CD8-positive, alpha-beta memory T cell (primary cell): ENCODE measurements at regions not wholly inside any gene's neighbourhood (a gene's known extent, or its start where the extent isn't known, plus 50 kb on each side); places are given as distances from the start of the nearest gene placed in this dataset.

Experiments used
- CTCF ChIA-PET: fragments of 350-600 bp; sonication (Branson Sonifier 250); formaldehyde crosslinking; loops from one replicate; lab custom pipeline; 2021; ENCODE audit warnings: antibody characterized with exemption; lab: Charles Lee
- POLR2A ChIA-PET: fragments of 350-600 bp; sonication (Branson Sonifier 250); formaldehyde crosslinking; loops from one replicate; lab custom pipeline; 2021; ENCODE audit warnings: antibody characterized with exemption; lab: Charles Lee
- DNase-seq, 5 donors: peaks; one replicate each; pipeline versions ENCODE4 v3.0.0 to v3.0.0-alpha.2; 2020 to 2022; ENCODE audit warnings: mixed read lengths in 1 of 5
- H3K27ac ChIP-seq: one replicate; pipeline ENCODE4 v1.7.0; 2013; ENCODE audit warnings: low read depth, mild to moderate bottlenecking, low read length, moderate library complexity
- H3K27me3 ChIP-seq: 2 replicates; pipeline ENCODE4 v1.7.0; 2013; ENCODE audit warnings: low read length, mild to moderate bottlenecking; ENCODE audit not compliant: insufficient read depth, poor library complexity, severe bottlenecking
- H3K36me3 ChIP-seq: 2 replicates; pipeline ENCODE4 v1.7.0; 2013; ENCODE audit warnings: mild to moderate bottlenecking, low read length, moderate library complexity; ENCODE audit not compliant: insufficient read depth
- H3K4me1 ChIP-seq: 2 replicates; pipeline ENCODE4 v1.7.0; 2013; ENCODE audit warnings: mild to moderate bottlenecking, low read length, moderate library complexity; ENCODE audit not compliant: insufficient read depth
- H3K4me3 ChIP-seq: 2 replicates; pipeline ENCODE4 v1.7.0; 2013; ENCODE audit warnings: mild to moderate bottlenecking, low read length
- H3K9me3 ChIP-seq: 2 replicates; pipeline ENCODE4 v1.7.0; 2013; ENCODE audit warnings: mild to moderate bottlenecking, low read length
- H3K27ac Mint-ChIP-seq, 8 donors: one replicate each; pipeline ENCODE4 v1.8.0; 2020 to 2021; ENCODE audit warnings: mixed read lengths in 8 of 8, mild to moderate bottlenecking in 6 of 8, inconsistent platforms in 3 of 8, moderate library complexity in 3 of 8
- H3K27me3 Mint-ChIP-seq, 2 donors: one replicate each; pipeline ENCODE4 v1.8.0; 2020 to 2021; ENCODE audit warnings: mixed read lengths in 2 of 2, mild to moderate bottlenecking in 1 of 2, moderate library complexity in 1 of 2
- H3K36me3 Mint-ChIP-seq, 3 donors: one replicate each; pipeline ENCODE4 v1.8.0; 2020 to 2021; ENCODE audit warnings: mixed read lengths in 3 of 3, inconsistent platforms in 1 of 3, mild to moderate bottlenecking in 1 of 3
- H3K4me1 Mint-ChIP-seq, 3 donors: one replicate each; pipeline ENCODE4 v1.8.0; 2020 to 2021; ENCODE audit warnings: mixed read lengths in 3 of 3, inconsistent platforms in 1 of 3, mild to moderate bottlenecking in 1 of 3
- H3K4me3 Mint-ChIP-seq, 7 donors: one replicate each; pipeline ENCODE4 v1.8.0; 2020 to 2021; ENCODE audit warnings: mixed read lengths in 7 of 7, mild to moderate bottlenecking in 6 of 7, moderate library complexity in 4 of 7, inconsistent platforms in 2 of 7
- H3K9me3 Mint-ChIP-seq, 5 donors: one replicate each; pipeline ENCODE4 v1.8.0; 2020 to 2022; ENCODE audit warnings: mixed read lengths in 5 of 5, mild to moderate bottlenecking in 3 of 5, moderate library complexity in 2 of 5, inconsistent platforms in 1 of 5

- H3K9me3 ChIP-seq: no peaks in the 10 kb centered on the region
- no peaks in the 10 kb centered on the region for H3K27me3 Mint-ChIP-seq
- H3K27me3 ChIP-seq: no peaks in the 10 kb centered on the region
- no peak overlapping the region for H3K27ac ChIP-seq
- ChIA-PET POLR2A (no interaction called here), CTCF (no interaction called here)
- H3K9me3 Mint-ChIP-seq: peaks cover 0 to 1% (median 0%) of the 10 kb centered on the region in 5 donors
- H3K27ac Mint-ChIP-seq: no peak overlapping the region
- H3K4me3 ChIP-seq: no peak overlapping the region
- DNase-seq: no peak
- H3K36me3 Mint-ChIP-seq: no peaks in the 10 kb centered on the region
- no peaks in the 10 kb centered on the region for H3K36me3 ChIP-seq
- no peak overlapping the region for H3K4me3 Mint-ChIP-seq
- H3K4me1 Mint-ChIP-seq: no peaks in the 10 kb centered on the region
- no peaks in the 10 kb centered on the region for H3K4me1 ChIP-seq
These were observed 262.2 kb downstream of the BAMBI start for GRCh38 chr10:28939281-28940157.

DNA sequence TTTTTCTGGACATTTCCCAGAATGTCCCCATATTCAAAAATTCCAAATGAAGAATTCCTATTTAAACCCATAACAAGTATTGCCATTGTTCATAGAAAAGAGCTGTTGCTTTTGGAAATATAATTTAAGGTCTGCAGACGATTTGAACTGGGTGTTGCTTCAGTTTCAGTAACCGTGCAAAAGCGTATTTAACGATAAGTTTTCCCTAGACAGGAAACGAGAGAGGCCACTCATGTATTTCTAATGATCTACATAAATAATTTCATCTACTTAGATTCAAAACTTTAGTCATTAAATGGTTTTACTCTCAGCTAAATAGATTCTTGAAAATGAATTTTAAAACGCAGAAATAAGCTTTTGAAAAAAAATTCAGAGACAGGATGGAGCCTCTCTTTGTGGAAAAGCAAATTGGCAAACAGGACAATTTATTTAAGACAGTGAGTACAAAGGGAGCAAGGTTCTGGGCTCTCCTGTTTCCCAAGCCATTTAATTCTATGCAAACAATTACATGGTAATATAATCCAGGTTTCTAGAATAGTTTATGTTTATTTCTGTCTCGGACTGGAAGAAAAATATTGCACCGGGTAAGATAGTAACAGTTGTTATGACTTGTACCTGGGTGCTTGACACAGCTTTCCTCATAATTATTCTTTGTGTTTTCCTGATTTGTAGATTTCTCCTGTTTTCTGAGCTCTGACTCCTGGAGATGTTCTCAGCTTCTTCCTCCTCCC lies 263.0 kb downstream of the BAMBI start:
- no peak overlapping the region for H3K4me3 ChIP-seq
- no peaks in the 10 kb centered on the region for H3K36me3 ChIP-seq
- H3K27me3 Mint-ChIP-seq: no peaks in the 10 kb centered on the region
- H3K4me1 Mint-ChIP-seq: no peaks in the 10 kb centered on the region
- H3K36me3 Mint-ChIP-seq: no peaks in the 10 kb centered on the region
- H3K27ac ChIP-seq: no peak overlapping the region
- ChIA-PET POLR2A (no interaction called here), CTCF (no interaction called here)
- peaks cover 0 to 7% (median 0%) of the 10 kb centered on the region in 5 donors for H3K9me3 Mint-ChIP-seq
- H3K27ac Mint-ChIP-seq: no peak overlapping the region
- H3K27me3 ChIP-seq: no peaks in the 10 kb centered on the region
- no peaks in the 10 kb centered on the region for H3K4me1 ChIP-seq
- H3K9me3 ChIP-seq: no peaks in the 10 kb centered on the region
- H3K4me3 Mint-ChIP-seq: no peak overlapping the region
- no peak for DNase-seq

DNA sequence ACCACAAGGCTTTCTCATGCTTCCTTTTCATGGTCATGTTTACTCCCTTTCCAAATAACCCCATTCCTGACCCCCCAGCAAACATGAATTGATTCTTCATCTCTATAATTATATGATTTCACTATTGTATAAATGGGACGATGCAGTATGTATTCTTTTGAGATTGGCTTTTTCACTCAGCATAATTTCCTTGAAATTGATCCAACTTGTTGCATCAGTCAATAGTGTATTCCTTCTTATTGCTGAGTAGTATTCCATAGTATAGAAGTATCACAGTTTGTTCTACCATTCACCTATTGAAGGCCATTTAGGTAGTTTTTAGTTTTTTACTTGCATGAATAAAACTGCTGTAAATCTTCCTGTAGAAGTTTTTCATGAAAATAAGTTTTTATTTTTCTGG lies 264.7 kb downstream of the BAMBI start:
- ChIA-PET CTCF (no interaction called here), POLR2A (no interaction called here)
- Histone ChIP-seq H3K4me1 (no peaks in the 10 kb centered on the region), H3K27ac (no peak overlapping the region), H3K9me3 (no peaks in the 10 kb centered on the region), H3K4me3 (no peak overlapping the region), H3K36me3 (no peaks in the 10 kb centered on the region), H3K27me3 (no peaks in the 10 kb centered on the region)
- H3K27me3 Mint-ChIP-seq: peaks cover 0 to 3% of the 10 kb centered on the region in 2 donors
- peak overlapping the region in 1 of 8 donors; percentile 41 for H3K27ac Mint-ChIP-seq
- H3K4me3 Mint-ChIP-seq: no peak overlapping the region
- H3K4me1 Mint-ChIP-seq: no peaks in the 10 kb centered on the region
- no peak for DNase-seq
- peaks cover 0 to 7% (median 0%) of the 10 kb centered on the region in 5 donors for H3K9me3 Mint-ChIP-seq
- no peaks in the 10 kb centered on the region for H3K36me3 Mint-ChIP-seq

GRCh38 chr10:28945959-28946358 lies 268.6 kb downstream of the BAMBI start:
- Mint-ChIP-seq H3K27ac (no peak overlapping the region), H3K9me3 (peaks cover 0 to 7% (median 2%) of the 10 kb centered on the region in 5 donors), H3K27me3 (peaks cover 7 to 20% of the 10 kb centered on the region in 2 donors), H3K4me1 (no peaks in the 10 kb centered on the region), H3K36me3 (no peaks in the 10 kb centered on the region), H3K4me3 (no peak overlapping the region)
- DNase-seq: no peak
- H3K36me3 ChIP-seq: no peaks in the 10 kb centered on the region
- no peaks in the 10 kb centered on the region for H3K27me3 ChIP-seq
- POLR2A ChIA-PET: no interaction called here
- no peaks in the 10 kb centered on the region for H3K4me1 ChIP-seq
- H3K27ac ChIP-seq: no peak overlapping the region
- no peaks in the 10 kb centered on the region for H3K9me3 ChIP-seq
- H3K4me3 ChIP-seq: no peak overlapping the region
- CTCF ChIA-PET: no interaction called here

DNA sequence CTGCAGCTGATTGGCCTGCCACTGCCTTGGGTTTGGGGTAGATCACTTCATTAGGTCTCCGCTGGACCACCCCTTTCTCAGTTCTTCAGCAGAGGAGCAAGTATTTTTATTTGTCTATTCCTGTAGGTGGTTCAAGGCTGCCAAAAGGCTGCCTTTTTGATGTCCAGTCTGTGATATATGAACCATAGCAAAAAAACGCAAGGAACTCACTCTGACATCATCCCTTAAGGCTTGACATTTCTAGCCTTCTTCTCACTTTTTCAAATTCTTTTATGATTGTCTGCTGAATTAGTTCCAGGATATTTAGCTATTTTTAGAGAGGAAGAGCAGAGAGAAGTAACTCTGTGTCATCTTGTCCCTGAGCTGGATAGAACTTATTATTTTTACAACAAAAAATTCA lies 269.2 kb downstream of the BAMBI start:
- no peaks in the 10 kb centered on the region for H3K36me3 Mint-ChIP-seq
- peaks cover 0 to 7% (median 2%) of the 10 kb centered on the region in 5 donors for H3K9me3 Mint-ChIP-seq
- no peak overlapping the region for H3K27ac ChIP-seq
- no peaks in the 10 kb centered on the region for H3K4me1 Mint-ChIP-seq
- no peak overlapping the region for H3K27ac Mint-ChIP-seq
- H3K36me3 ChIP-seq: no peaks in the 10 kb centered on the region
- no peaks in the 10 kb centered on the region for H3K9me3 ChIP-seq
- no peaks in the 10 kb centered on the region for H3K27me3 ChIP-seq
- no peak overlapping the region for H3K4me3 Mint-ChIP-seq
- DNase-seq: no peak
- POLR2A ChIA-PET: no interaction called here
- CTCF ChIA-PET: no interaction called here
- no peak overlapping the region for H3K4me3 ChIP-seq
- no peaks in the 10 kb centered on the region for H3K4me1 ChIP-seq
- H3K27me3 Mint-ChIP-seq: peaks cover 7 to 24% of the 10 kb centered on the region in 2 donors

DNA sequence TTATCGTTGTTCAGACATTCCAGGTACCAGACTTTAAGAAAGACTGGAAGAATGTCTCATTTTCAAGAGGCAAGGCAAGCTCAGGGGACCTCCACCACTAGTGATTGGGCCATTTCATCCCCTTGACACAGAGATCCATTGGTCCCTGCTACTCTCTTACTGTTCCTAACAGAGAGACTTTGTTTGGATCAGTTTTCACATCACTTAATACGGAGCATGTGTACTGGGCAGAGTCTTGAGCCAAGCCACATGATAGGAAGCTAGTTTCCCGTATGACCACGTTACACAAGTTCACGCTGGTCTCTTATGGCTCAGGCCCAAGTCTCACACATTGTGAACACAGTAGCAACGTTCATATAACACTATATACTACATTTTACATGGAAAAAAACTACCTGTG lies 269.9 kb downstream of the BAMBI start:
- DNase-seq: no peak
- no peak overlapping the region for H3K4me3 Mint-ChIP-seq
- no peaks in the 10 kb centered on the region for H3K27me3 ChIP-seq
- H3K27ac ChIP-seq: no peak overlapping the region
- ChIA-PET POLR2A (no interaction called here), CTCF (no interaction called here)
- no peak overlapping the region for H3K4me3 ChIP-seq
- H3K36me3 Mint-ChIP-seq: no peaks in the 10 kb centered on the region
- peaks cover 7 to 31% of the 10 kb centered on the region in 2 donors for H3K27me3 Mint-ChIP-seq
- no peaks in the 10 kb centered on the region for H3K4me1 Mint-ChIP-seq
- no peak overlapping the region for H3K27ac Mint-ChIP-seq
- H3K36me3 ChIP-seq: no peaks in the 10 kb centered on the region
- H3K9me3 Mint-ChIP-seq: peaks cover 0 to 7% (median 2%) of the 10 kb centered on the region in 5 donors
- H3K9me3 ChIP-seq: no peaks in the 10 kb centered on the region
- no peaks in the 10 kb centered on the region for H3K4me1 ChIP-seq

- POLR2A ChIA-PET: no interaction called here
- H3K36me3 ChIP-seq: no peaks in the 10 kb centered on the region
- no peak overlapping the region for H3K27ac ChIP-seq
- no peak overlapping the region for H3K4me3 Mint-ChIP-seq
- no peaks in the 10 kb centered on the region for H3K36me3 Mint-ChIP-seq
- H3K27me3 Mint-ChIP-seq: peaks cover 7 to 37% of the 10 kb centered on the region in 2 donors
- CTCF ChIA-PET: no interaction called here
- DNase-seq: no peak
- peaks cover 0 to 7% (median 2%) of the 10 kb centered on the region in 5 donors for H3K9me3 Mint-ChIP-seq
- no peaks in the 10 kb centered on the region for H3K9me3 ChIP-seq
- H3K4me3 ChIP-seq: no peak overlapping the region
- no peak overlapping the region for H3K27ac Mint-ChIP-seq
- no peaks in the 10 kb centered on the region for H3K4me1 Mint-ChIP-seq
- H3K4me1 ChIP-seq: no peaks in the 10 kb centered on the region
- H3K27me3 ChIP-seq: no peaks in the 10 kb centered on the region
These were observed 270.7 kb downstream of the BAMBI start for GRCh38 chr10:28948046-28948445.
